A673 (cell line): ENCODE measurements at regions not wholly inside any gene's neighbourhood (a gene's known extent, or its start where the extent isn't known, plus 50 kb on each side); places are given as distances from the start of the nearest gene placed in this dataset.

Experiments used
- EZH2 ChIP-seq: fragments of 200-600 bp; sonication (generic); IDR thresholded peaks from 2 replicates; pipeline ENCODE4 v1.6.1; 2017; ENCODE audit warnings: borderline replicate concordance, low read depth, mild to moderate bottlenecking, mixed read lengths, antibody characterized with exemption, low read length; ENCODE audit not compliant: poor library complexity, severe bottlenecking
- TF ChIP-seq, protein P1 (sequence below): fragments of 300-800, 200-600 bp; sonication (generic); conservative IDR thresholded peaks from 2 replicates; pipeline ENCODE4 v1.5.1; 2017; ENCODE audit warnings: low read depth, mild to moderate bottlenecking, antibody characterized with exemption, low read length, moderate library complexity, mixed read lengths

DNA sequence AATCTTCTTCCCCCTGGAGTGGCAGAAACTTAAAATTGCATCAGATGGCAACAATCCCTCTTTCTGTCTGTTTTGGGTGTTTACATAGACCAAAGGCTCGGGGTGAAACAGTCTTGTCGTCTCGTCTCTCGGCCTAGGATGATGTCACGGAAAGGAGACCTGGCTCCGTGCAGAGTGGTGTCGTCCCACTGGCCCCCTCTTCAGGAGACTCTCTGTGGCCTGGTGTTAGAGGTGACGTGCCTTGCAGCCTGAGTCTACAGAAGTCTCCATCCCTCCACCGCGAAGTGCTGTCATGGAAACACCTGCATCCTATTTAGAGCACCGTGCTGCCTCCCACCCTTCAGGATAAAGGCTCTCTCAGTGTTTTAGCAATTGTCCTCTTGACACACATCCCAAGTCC is 409.7 kb downstream of the IRX1 start:
- no peak for TF ChIP-seq EZH2
- TF ChIP-seq, protein P1, sequence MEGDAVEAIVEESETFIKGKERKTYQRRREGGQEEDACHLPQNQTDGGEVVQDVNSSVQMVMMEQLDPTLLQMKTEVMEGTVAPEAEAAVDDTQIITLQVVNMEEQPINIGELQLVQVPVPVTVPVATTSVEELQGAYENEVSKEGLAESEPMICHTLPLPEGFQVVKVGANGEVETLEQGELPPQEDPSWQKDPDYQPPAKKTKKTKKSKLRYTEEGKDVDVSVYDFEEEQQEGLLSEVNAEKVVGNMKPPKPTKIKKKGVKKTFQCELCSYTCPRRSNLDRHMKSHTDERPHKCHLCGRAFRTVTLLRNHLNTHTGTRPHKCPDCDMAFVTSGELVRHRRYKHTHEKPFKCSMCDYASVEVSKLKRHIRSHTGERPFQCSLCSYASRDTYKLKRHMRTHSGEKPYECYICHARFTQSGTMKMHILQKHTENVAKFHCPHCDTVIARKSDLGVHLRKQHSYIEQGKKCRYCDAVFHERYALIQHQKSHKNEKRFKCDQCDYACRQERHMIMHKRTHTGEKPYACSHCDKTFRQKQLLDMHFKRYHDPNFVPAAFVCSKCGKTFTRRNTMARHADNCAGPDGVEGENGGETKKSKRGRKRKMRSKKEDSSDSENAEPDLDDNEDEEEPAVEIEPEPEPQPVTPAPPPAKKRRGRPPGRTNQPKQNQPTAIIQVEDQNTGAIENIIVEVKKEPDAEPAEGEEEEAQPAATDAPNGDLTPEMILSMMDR, result no peak
